H1 (cell line): ENCODE measurements at regions not wholly inside any gene's neighbourhood (a gene's known extent, or its start where the extent isn't known, plus 50 kb on each side); places are given as distances from the start of the nearest gene placed in this dataset.

Experiments used
- CTCF ChIA-PET: fragments of 300-600 bp; sonication (Branson Sonifier 250); formaldehyde crosslinking; loops from one replicate; lab custom pipeline; 2021; ENCODE audit not compliant: partially characterized antibody; lab: Charles Lee
- POLR2A ChIA-PET: fragments of 300-600 bp; sonication (Branson Sonifier 250); formaldehyde crosslinking; loops from one replicate; lab custom pipeline; 2021; ENCODE audit warnings: inconsistent platforms; ENCODE audit not compliant: partially characterized antibody; lab: Charles Lee
- DNase-seq, 2 experiments: peaks; one replicate each; pipeline versions ENCODE4 v3.0.0 to v3.0.0-alpha.2; 2010 to 2022; ENCODE audit warnings: low spot score in 2 of 2, low read depth in 1 of 2, mixed read lengths in 1 of 2
- FAIRE-seq: peaks from 2 replicates; lab custom pipeline; 2011; peaks lifted over from hg19 to GRCh38; lab: Jason Lieb, UNC
- H2AFZ ChIP-seq: 2 replicates; pipeline ENCODE4 v1.8.1; 2012; ENCODE audit warnings: low read length, inconsistent platforms
- H2AK5ac ChIP-seq: 2 replicates; pipeline ENCODE4 v1.6.1; 2013; ENCODE audit warnings: low read depth, low read length
- H2BK120ac ChIP-seq: replicated peaks from 2 replicates; pipeline ENCODE3; 2013; ENCODE audit warnings: low read depth, low read length, inconsistent platforms
- H2BK12ac ChIP-seq: 2 replicates; pipeline ENCODE4 v1.6.1; 2013; ENCODE audit warnings: low read depth, low read length
- H2BK15ac ChIP-seq: 2 replicates; pipeline ENCODE4 v1.6.1; 2013; ENCODE audit warnings: low read length
- H2BK20ac ChIP-seq: 2 replicates; pipeline ENCODE4 v1.6.1; 2013; ENCODE audit warnings: low read length
- H2BK5ac ChIP-seq: 2 replicates; pipeline ENCODE4 v1.6.1; 2013; ENCODE audit warnings: low read depth, low read length
- H3K14ac ChIP-seq: 2 replicates; pipeline ENCODE4 v1.6.1; 2013; ENCODE audit warnings: inconsistent platforms; ENCODE audit not compliant: insufficient read length
- H3K18ac ChIP-seq: 2 replicates; pipeline ENCODE4 v1.6.1; 2013; ENCODE audit warnings: low read length; ENCODE audit errors: extremely low read depth
- H3K23ac ChIP-seq: 2 replicates; pipeline ENCODE4 v1.6.1; 2013; ENCODE audit warnings: inconsistent platforms; ENCODE audit not compliant: insufficient read length
- H3K23me2 ChIP-seq: 2 replicates; pipeline ENCODE4 v1.6.1; 2013; ENCODE audit warnings: low read depth, low read length
- H3K27ac ChIP-seq: 2 replicates; pipeline ENCODE4 v1.6.1; 2011; ENCODE audit warnings: low read depth, low read length, inconsistent platforms
- H3K27me3 ChIP-seq, 4 experiments: replicated peaks in 1 of 4; 1 replicate in 1 of 4; 2 replicates in 3 of 4; pipeline versions ENCODE4 v1.6.1 to v1.8.1; 2011 to 2013; ENCODE audit warnings: low read length in 3 of 4, mild to moderate bottlenecking in 3 of 4, inconsistent platforms in 2 of 4, mixed read lengths in 2 of 4, moderate library complexity in 1 of 4; ENCODE audit not compliant: control insufficient read depth in 3 of 4, insufficient read depth in 3 of 4; ENCODE audit errors: extremely low read depth in 1 of 4
- H3K36me3 ChIP-seq, 4 experiments: 2 replicates each; pipeline versions ENCODE4 v1.6.1 to v1.8.1; 2011 to 2013; ENCODE audit warnings: mild to moderate bottlenecking in 4 of 4, low read length in 3 of 4, moderate library complexity in 2 of 4, control low read depth in 1 of 4, inconsistent platforms in 1 of 4; ENCODE audit not compliant: insufficient read depth in 4 of 4, control insufficient read depth in 2 of 4
- H3K4ac ChIP-seq: replicated peaks from 2 replicates; pipeline ENCODE3; 2013; ENCODE audit warnings: low read length, low read depth, mixed read lengths, inconsistent platforms; ENCODE audit not compliant: insufficient read length
- H3K4me1 ChIP-seq, 4 experiments: replicated peaks in 1 of 4; 1 replicate in 1 of 4; 2 replicates in 3 of 4; pipeline versions ENCODE4 v1.6.1 to v1.8.1; 2011 to 2013; ENCODE audit warnings: low read length in 3 of 4, inconsistent platforms in 2 of 4, mixed read lengths in 1 of 4; ENCODE audit not compliant: insufficient read depth in 4 of 4, control insufficient read depth in 3 of 4
- H3K4me2 ChIP-seq, 2 experiments: 2 replicates each; pipeline versions ENCODE4 v1.6.1 to v1.8.1; 2011 to 2013; ENCODE audit warnings: low read depth in 2 of 2, low read length in 2 of 2, control low read depth in 1 of 2, inconsistent platforms in 1 of 2, mild to moderate bottlenecking in 1 of 2; ENCODE audit not compliant: insufficient read depth in 1 of 2
- H3K4me3 ChIP-seq, 4 experiments: fragments of 200-600, 300-600 bp in 1 of 4; sonication (generic), shearing (Covaris generic), sonication (Bioruptor Twin) in 1 of 4; 2 replicates each; pipeline versions ENCODE4 v1.5.1 to v1.8.1; 2011 to 2016; ENCODE audit warnings: low read length in 4 of 4, low read depth in 3 of 4, control low read depth in 2 of 4, inconsistent platforms in 2 of 4, mild to moderate bottlenecking in 2 of 4, mixed read lengths in 1 of 4, moderate library complexity in 1 of 4; ENCODE audit not compliant: insufficient read depth in 2 of 4; ENCODE audit errors: extremely low read depth in 1 of 4
- H3K56ac ChIP-seq: replicated peaks from 2 replicates; pipeline ENCODE3; 2013; ENCODE audit warnings: low read depth, mild to moderate bottlenecking, mixed read lengths, low read length, inconsistent platforms; ENCODE audit not compliant: insufficient read length
- H3K79me1 ChIP-seq: 2 replicates; pipeline ENCODE4 v1.6.1; 2013; ENCODE audit warnings: low read depth, low read length, control low read depth
- H3K79me2 ChIP-seq, 2 experiments: 2 replicates each; pipeline versions ENCODE4 v1.6.1 to v1.8.1; 2012 to 2013; ENCODE audit warnings: low read length in 2 of 2, mild to moderate bottlenecking in 2 of 2, inconsistent platforms in 1 of 2; ENCODE audit not compliant: insufficient read depth in 2 of 2, control insufficient read depth in 1 of 2
- H3K9ac ChIP-seq, 4 experiments: replicated peaks in 1 of 4; 1 replicate in 1 of 4; 2 replicates in 3 of 4; pipeline versions ENCODE4 v1.6.1 to v1.8.1; 2011 to 2013; ENCODE audit warnings: low read depth in 3 of 4, low read length in 3 of 4, control low read depth in 2 of 4, mild to moderate bottlenecking in 2 of 4, moderate library complexity in 2 of 4, inconsistent platforms in 1 of 4; ENCODE audit errors: extremely low read depth in 1 of 4
- H3K9me3 ChIP-seq, 2 experiments: 2 replicates each; pipeline versions ENCODE4 v1.6.1 to v1.8.1; 2012 to 2013; ENCODE audit warnings: mild to moderate bottlenecking in 2 of 2, moderate library complexity in 2 of 2, control low read depth in 1 of 2, inconsistent platforms in 1 of 2, low read depth in 1 of 2, low read length in 1 of 2, mixed read lengths in 1 of 2; ENCODE audit not compliant: insufficient read depth in 2 of 2
- H4K20me1 ChIP-seq, 2 experiments: replicated peaks in 1 of 2; 2 replicates each; pipeline versions ENCODE3 to v1.8.1; 2011 to 2013; ENCODE audit warnings: inconsistent platforms in 2 of 2, low read length in 2 of 2, mild to moderate bottlenecking in 1 of 2; ENCODE audit not compliant: insufficient read depth in 2 of 2, control insufficient read depth in 1 of 2
- H4K5ac ChIP-seq: 2 replicates; pipeline ENCODE4 v1.6.1; 2013; ENCODE audit warnings: low read length, low read depth, mixed read lengths, inconsistent platforms; ENCODE audit not compliant: insufficient read length
- H4K8ac ChIP-seq: 2 replicates; pipeline ENCODE4 v1.8.0; 2013; ENCODE audit warnings: mild to moderate bottlenecking, moderate library complexity, low read length, inconsistent platforms; ENCODE audit not compliant: insufficient read depth; ENCODE audit errors: extremely low read depth
- H4K91ac ChIP-seq: replicated peaks from 2 replicates; pipeline ENCODE3; 2013; ENCODE audit warnings: low read length, mixed read lengths, inconsistent platforms; ENCODE audit not compliant: insufficient read length
- BACH1 ChIP-seq: IDR thresholded peaks from 2 replicates; pipeline ENCODE4 v1.6.1; 2012; ENCODE audit warnings: low read length, improper control_type of control experiment
- CEBPB ChIP-seq: IDR thresholded peaks from 2 replicates; pipeline ENCODE4 v1.6.1; 2012; ENCODE audit warnings: low read depth, low read length
- CHD1 ChIP-seq: IDR thresholded peaks from 2 replicates; pipeline ENCODE4 v1.6.1; 2012; ENCODE audit warnings: low read depth, low read length, improper control_type of control experiment
- EP300 ChIP-seq, 2 experiments: IDR thresholded peaks; 1 replicate in 1 of 2; 2 replicates in 1 of 2; pipeline ENCODE4 v1.6.1; 2011 to 2012; ENCODE audit warnings: low read depth in 2 of 2, low read length in 2 of 2, mild to moderate bottlenecking in 2 of 2, borderline replicate concordance in 1 of 2, inconsistent platforms in 1 of 2, moderate library complexity in 1 of 2
- GTF2F1 ChIP-seq: IDR thresholded peaks from 2 replicates; pipeline ENCODE4 v1.6.1; 2012; ENCODE audit warnings: low read depth, low read length, improper control_type of control experiment, borderline replicate concordance
- KDM1A ChIP-seq: fragments of 200-600, 300-600 bp; sonication (generic); IDR thresholded peaks from 2 replicates; pipeline ENCODE4 v1.7.1; 2016; ENCODE audit warnings: mild to moderate bottlenecking, low read length, borderline replicate concordance
- MAX ChIP-seq: IDR thresholded peaks from 2 replicates; pipeline ENCODE4 v1.6.1; 2012; ENCODE audit warnings: inconsistent platforms
- NANOG ChIP-seq: IDR thresholded peaks from 2 replicates; pipeline ENCODE4 v1.6.1; 2011; ENCODE audit warnings: low read length, low read depth, mild to moderate bottlenecking, inconsistent platforms; ENCODE audit not compliant: insufficient read depth, poor library complexity, severe bottlenecking
- TAF7 ChIP-seq: optimal IDR thresholded peaks from 2 replicates; pipeline ENCODE3; 2011; ENCODE audit warnings: low read depth, mild to moderate bottlenecking, inconsistent platforms, low read length, moderate library complexity, borderline replicate concordance
- TEAD4 ChIP-seq: IDR thresholded peaks from 2 replicates; pipeline ENCODE4 v1.6.1; 2012; ENCODE audit warnings: low read depth, low read length, inconsistent platforms, mixed read lengths
- WGBS, 2 experiments: shearing (Covaris generic) in 1 of 2; methylation state at CpG; one replicate each; pipeline versions ENCODE4 v1.1.6 to v1.1.7; 2013 to 2015; ENCODE audit warnings: low lambda C conversion rate in 2 of 2, mixed read lengths in 2 of 2, inconsistent platforms in 1 of 2, low coverage in 1 of 2, missing lambda C conversion rate in 1 of 2; ENCODE audit not compliant: insufficient replicate concordance in 2 of 2, insufficient coverage in 1 of 2, insufficient read length in 1 of 2; ENCODE audit errors: extremely low coverage in 1 of 2, missing lambda C conversion rate in 1 of 2; 5-methylcytosine and 5-hydroxymethylcytosine counted together

GRCh38 chrX:36804066-36804465 is 204.1 kb upstream of the FAM47C start:
- Histone ChIP-seq H3K18ac (no peak overlapping the region), H2BK120ac (no peak overlapping the region), H3K27me3 (no peaks in the 10 kb centered on the region), H4K5ac (no peak overlapping the region), H3K9me3 (no peaks in the 10 kb centered on the region), H3K79me1 (no peaks in the 10 kb centered on the region), H2BK12ac (no peak overlapping the region), H3K4ac (no peak overlapping the region), H2BK15ac (no peak overlapping the region), H3K36me3 (no peaks in the 10 kb centered on the region), H2AFZ (no peak overlapping the region), H2BK5ac (no peak overlapping the region), H3K56ac (no peak overlapping the region), H3K23ac (no peak overlapping the region), H3K79me2 (no peaks in the 10 kb centered on the region), H4K20me1 (no peaks in the 10 kb centered on the region), H3K4me2 (no peak overlapping the region), H2AK5ac (no peak overlapping the region), H3K4me1 (no peaks in the 10 kb centered on the region), H3K23me2 (no peaks in the 10 kb centered on the region), H3K14ac (no peak overlapping the region), H3K9ac (no peak overlapping the region), H3K27ac (no peak overlapping the region), H3K4me3 (no peak overlapping the region), H4K91ac (no peak overlapping the region), H4K8ac (no peak overlapping the region), H2BK20ac (no peak overlapping the region)
- CTCF ChIA-PET: no interaction called here
- no peak for DNase-seq
- TF ChIP-seq TEAD4 (no peak), MAX (no peak), NANOG (no peak), TAF7 (no peak), GTF2F1 (no peak), BACH1 (no peak), KDM1A (no peak), CEBPB (no peak), EP300 (IDR thresholded peaks at IDR 0.05; ENCODE audit: borderline replicate concordance in 1 of 2, low read depth in 2 of 2, low read length in 2 of 2) (no peak), CHD1 (no peak)
- no peak for FAIRE-seq
- POLR2A ChIA-PET: no interaction called here
- WGBS, 2 experiments: 60% methylated on average over 6 of the region's 6 CpGs; no CpG with 5 or more reads in 1 of the 2 experiments
